Lower leg skin (tissue), 4 donors: ENCODE measurements at regions not wholly inside any gene's neighbourhood (a gene's known extent, or its start where the extent isn't known, plus 50 kb on each side); places are given as distances from the start of the nearest gene placed in this dataset.

Source experiments
- DNase-seq, 2 donors: peaks; one replicate each; pipeline ENCODE4 v3.0.0-alpha.2; 2019; ENCODE audit warnings: low spot score in 2 of 2
- H3K4me3 ChIP-seq: fragments of 200-600 bp; sonication (generic); 2 replicates; pipeline ENCODE4 v1.5.1; 2017; ENCODE audit warnings: mild to moderate bottlenecking, low read depth; ENCODE audit not compliant: poor library complexity, severe bottlenecking
- POLR2A ChIP-seq, 2 donors: fragments of 450-650 bp; IDR thresholded peaks; one replicate each; pipeline ENCODE4 v1.6.1; 2016 to 2017; ENCODE audit warnings: antibody characterized with exemption in 2 of 2, mild to moderate bottlenecking in 1 of 2, moderate library complexity in 1 of 2
- WGBS, 2 donors: methylation state at CpG; one replicate each; pipeline ENCODE4 v1.1.5; 2018; 5-methylcytosine and 5-hydroxymethylcytosine counted together
- intact Hi-C: fragments of 100-400 bp; cut with DNase I; formaldehyde crosslinking; loops from one replicate; pipeline ENCODE4 v1.15.0; 2023; ENCODE audit warnings: low total_unique reads
- TF ChIP-seq, protein P1 (sequence below), 3 donors: fragments of 450-650 bp; IDR thresholded peaks; one replicate each; pipeline ENCODE4 v1.5.1; 2016; ENCODE audit warnings: antibody characterized with exemption in 3 of 3, mild to moderate bottlenecking in 3 of 3, moderate library complexity in 2 of 3

- 78 to 82% methylated on average over 7 of the region's 7 CpGs for WGBS, 2 donors
- TF ChIP-seq, protein P1, sequence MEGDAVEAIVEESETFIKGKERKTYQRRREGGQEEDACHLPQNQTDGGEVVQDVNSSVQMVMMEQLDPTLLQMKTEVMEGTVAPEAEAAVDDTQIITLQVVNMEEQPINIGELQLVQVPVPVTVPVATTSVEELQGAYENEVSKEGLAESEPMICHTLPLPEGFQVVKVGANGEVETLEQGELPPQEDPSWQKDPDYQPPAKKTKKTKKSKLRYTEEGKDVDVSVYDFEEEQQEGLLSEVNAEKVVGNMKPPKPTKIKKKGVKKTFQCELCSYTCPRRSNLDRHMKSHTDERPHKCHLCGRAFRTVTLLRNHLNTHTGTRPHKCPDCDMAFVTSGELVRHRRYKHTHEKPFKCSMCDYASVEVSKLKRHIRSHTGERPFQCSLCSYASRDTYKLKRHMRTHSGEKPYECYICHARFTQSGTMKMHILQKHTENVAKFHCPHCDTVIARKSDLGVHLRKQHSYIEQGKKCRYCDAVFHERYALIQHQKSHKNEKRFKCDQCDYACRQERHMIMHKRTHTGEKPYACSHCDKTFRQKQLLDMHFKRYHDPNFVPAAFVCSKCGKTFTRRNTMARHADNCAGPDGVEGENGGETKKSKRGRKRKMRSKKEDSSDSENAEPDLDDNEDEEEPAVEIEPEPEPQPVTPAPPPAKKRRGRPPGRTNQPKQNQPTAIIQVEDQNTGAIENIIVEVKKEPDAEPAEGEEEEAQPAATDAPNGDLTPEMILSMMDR (IDR thresholded peaks at IDR 0.05): no peak
- no peak for TF ChIP-seq POLR2A (IDR thresholded peaks at IDR 0.05)
- no peak for DNase-seq
- H3K4me3 ChIP-seq: no peak overlapping the region
- intact Hi-C loops: no loop called here
These were observed 395.6 kb upstream of the MPDZ start for GRCh38 chr9:13674926-13675637.

DNA sequence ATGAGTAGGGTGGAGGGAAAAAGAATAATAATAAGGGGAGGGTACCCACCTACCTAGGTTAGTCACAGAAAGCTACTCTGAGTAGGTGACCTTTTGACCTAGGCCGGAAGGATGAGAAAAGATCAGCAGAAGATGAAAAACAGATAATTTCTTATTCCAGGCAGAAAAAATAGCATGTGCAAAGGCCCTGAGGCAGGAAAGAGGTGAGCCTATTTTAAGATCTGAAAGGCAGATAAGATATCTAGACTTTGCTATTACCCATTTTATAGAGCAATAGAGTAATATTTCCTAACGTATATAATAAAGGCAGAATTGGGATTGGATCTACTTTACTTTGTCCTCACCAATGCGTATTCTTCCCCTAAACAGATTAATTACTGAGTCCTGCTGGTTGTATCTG, 393.9 kb upstream of the MPDZ start:
- intact Hi-C loops: no loop called here
- TF ChIP-seq, protein P1 (IDR thresholded peaks at IDR 0.05): no peak
- 72 to 88% methylated on average over 3 of the region's 3 CpGs for WGBS, 2 donors
- H3K4me3 ChIP-seq: no peak overlapping the region
- no peak for DNase-seq

DNA sequence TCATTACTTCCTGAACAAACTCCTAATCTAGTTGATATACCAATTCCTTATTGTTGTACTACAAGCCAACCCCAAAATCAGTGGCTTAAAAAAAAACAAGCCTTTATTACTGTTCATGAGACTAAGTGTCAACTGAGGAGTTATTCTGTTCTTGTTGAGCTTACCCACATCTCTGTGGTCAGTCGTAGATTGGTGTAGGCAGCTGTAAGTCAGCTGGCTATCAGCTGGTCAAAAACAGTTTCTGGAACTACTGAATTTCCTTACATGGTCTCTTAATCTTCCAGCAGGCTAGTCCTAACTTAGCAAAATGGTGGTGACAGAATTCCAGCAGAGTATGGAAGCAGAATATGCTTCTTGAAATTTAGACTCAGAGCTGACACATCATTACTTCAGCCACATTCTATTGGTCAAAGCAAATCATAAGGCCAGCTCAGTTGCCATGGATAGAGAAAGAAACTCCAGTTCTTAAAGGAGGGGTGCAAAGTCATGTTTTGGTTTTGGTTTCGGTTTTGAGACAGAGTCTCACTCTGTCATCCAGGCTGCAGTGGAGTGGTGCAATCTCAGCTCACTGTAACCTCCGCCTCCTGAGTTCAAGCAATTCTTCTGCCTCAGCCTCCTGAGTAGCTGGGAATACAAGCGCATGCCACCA, 386.1 kb upstream of the MPDZ start:
- DNase-seq: no peak
- no peak overlapping the region for H3K4me3 ChIP-seq
- TF ChIP-seq POLR2A (IDR thresholded peaks at IDR 0.05): no peak
- TF ChIP-seq, protein P1 (IDR thresholded peaks at IDR 0.05): no peak
- WGBS, 2 donors: 87 to 88% methylated on average over 4 of the region's 4 CpGs
- intact Hi-C loops: no loop called here

DNA sequence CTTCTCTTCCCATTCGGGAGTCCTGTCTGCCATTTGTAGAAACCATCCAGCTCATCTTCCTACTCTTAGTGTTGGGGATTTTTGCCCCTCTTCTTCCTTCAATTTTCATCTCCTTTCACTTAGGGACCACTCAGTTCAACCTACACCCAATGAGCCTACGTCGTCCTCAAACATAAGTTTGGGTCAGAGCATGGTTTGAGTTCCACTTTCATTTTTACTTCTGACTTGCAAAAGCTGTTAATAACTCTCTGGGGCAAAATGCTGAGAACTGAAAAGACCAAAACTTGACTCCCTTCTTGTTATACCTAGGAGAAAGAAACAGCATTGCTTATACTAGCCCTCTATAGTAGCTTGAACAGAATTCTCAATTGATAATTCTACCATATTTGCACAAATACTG, 381.5 kb upstream of the MPDZ start:
- no peak overlapping the region for H3K4me3 ChIP-seq
- DNase-seq: no peak
- intact Hi-C loops: no loop called here
- TF ChIP-seq, protein P1 (IDR thresholded peaks at IDR 0.05): no peak
- TF ChIP-seq POLR2A (IDR thresholded peaks at IDR 0.05): no peak
- 79 to 83% methylated on average over 3 of the region's 3 CpGs for WGBS, 2 donors

DNA sequence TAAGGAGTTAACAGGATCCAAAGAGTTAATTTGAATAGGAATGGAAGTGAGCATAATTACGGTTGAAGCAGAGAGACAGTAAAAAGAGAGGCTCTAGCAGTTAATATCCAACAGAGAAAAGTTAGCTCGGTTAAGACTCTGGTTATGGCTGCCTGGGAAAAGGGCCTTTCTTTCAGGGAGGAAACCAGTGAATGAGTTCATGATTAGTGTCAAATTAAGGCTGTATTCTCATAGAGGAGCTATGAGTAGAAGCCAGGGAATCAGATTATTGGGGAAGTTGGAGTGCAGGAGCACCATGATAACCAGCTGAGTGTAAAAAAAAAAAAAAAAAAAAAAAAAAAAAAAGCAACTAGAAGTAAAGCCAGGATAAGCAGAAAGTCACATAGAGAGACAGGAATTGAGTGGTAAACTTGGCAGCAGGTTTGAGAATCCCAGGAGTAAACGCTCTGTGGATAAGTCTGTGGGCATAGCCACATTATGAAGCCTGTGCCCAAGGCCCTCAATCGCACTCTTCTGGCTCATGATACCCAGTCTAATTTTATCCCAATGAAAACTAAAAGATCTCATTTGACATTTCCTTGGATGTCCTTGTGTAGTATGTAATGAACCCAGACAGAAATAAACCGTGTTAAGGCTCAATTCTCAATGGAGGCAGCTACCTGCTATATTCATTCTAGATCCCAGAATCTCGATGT, 372.6 kb upstream of the MPDZ start:
- DNase-seq: no peak
- H3K4me3 ChIP-seq: no peak overlapping the region
- TF ChIP-seq POLR2A (IDR thresholded peaks at IDR 0.05): no peak
- TF ChIP-seq, protein P1 (IDR thresholded peaks at IDR 0.05): no peak
- WGBS, 2 donors: 68 to 69% methylated on average over 6 of the region's 6 CpGs
- intact Hi-C loops: no loop called here
